DOHH2 (cell line): ENCODE measurements at regions not wholly inside any gene's neighbourhood (a gene's known extent, or its start where the extent isn't known, plus 50 kb on each side); places are given as distances from the start of the nearest gene placed in this dataset.

Experiments
- H3F3A ChIP-seq: fragments of 200-600 bp; sonication (generic), shearing (Covaris generic); 2 replicates; pipeline ENCODE4 v1.6.0; 2016; ENCODE audit warnings: antibody characterized with exemption, mild to moderate bottlenecking; ENCODE audit not compliant: control insufficient read depth, insufficient read depth
- H3K27ac ChIP-seq: fragments of 200-600 bp; sonication (generic); 2 replicates; pipeline ENCODE4 v1.5.1; 2014; ENCODE audit warnings: low read depth, mild to moderate bottlenecking, low read length, moderate library complexity
- H3K27me3 ChIP-seq: fragments of 200-600 bp; sonication (generic); 2 replicates; pipeline ENCODE4 v1.6.1; 2014; ENCODE audit warnings: mild to moderate bottlenecking, low read length, mixed read lengths; ENCODE audit not compliant: control insufficient read depth
- H3K36me3 ChIP-seq: fragments of 200-600 bp; sonication (generic); 2 replicates; pipeline ENCODE4 v1.6.1; 2014; ENCODE audit warnings: mild to moderate bottlenecking, low read length, moderate library complexity, mixed read lengths; ENCODE audit not compliant: control insufficient read depth
- H3K4me1 ChIP-seq: fragments of 200-600 bp; sonication (generic); 2 replicates; pipeline ENCODE4 v1.6.1; 2014; ENCODE audit warnings: mild to moderate bottlenecking, low read length, mixed read lengths; ENCODE audit not compliant: control insufficient read depth
- H3K4me2 ChIP-seq: fragments of 200-600 bp; sonication (generic); 2 replicates; pipeline ENCODE4 v1.6.0; 2014; ENCODE audit warnings: mild to moderate bottlenecking, low read length, moderate library complexity
- H3K4me3 ChIP-seq: fragments of 200-600 bp; sonication (generic); 2 replicates; pipeline ENCODE4 v1.5.1; 2014; ENCODE audit warnings: mild to moderate bottlenecking, low read length, mixed read lengths
- H3K79me2 ChIP-seq: fragments of 200-600 bp; sonication (generic); 2 replicates; pipeline ENCODE4 v1.6.1; 2014; ENCODE audit warnings: mild to moderate bottlenecking, low read length, mixed read lengths; ENCODE audit not compliant: control insufficient read depth
- H3K9me2 ChIP-seq: fragments of 200-600 bp; sonication (generic); replicated peaks from 2 replicates; pipeline ENCODE4 v1.6.1; 2014; ENCODE audit warnings: mild to moderate bottlenecking, low read length, mixed read lengths; ENCODE audit not compliant: control insufficient read depth
- H3K9me3 ChIP-seq: fragments of 200-600 bp; sonication (generic); 2 replicates; pipeline ENCODE4 v1.6.1; 2014; ENCODE audit warnings: antibody characterized with exemption, low read length, mixed read lengths; ENCODE audit not compliant: control insufficient read depth, insufficient read depth
- H4K20me1 ChIP-seq: fragments of 200-600 bp; sonication (generic); 2 replicates; pipeline ENCODE4 v1.6.0; 2014; ENCODE audit warnings: low read depth, mild to moderate bottlenecking, antibody characterized with exemption, low read length, moderate library complexity; ENCODE audit not compliant: control insufficient read depth, insufficient read depth
- EZH2phosphoT487 ChIP-seq: fragments of 200-600 bp; sonication (generic); IDR thresholded peaks from 2 replicates; pipeline ENCODE4 v1.6.1; 2017; ENCODE audit warnings: borderline replicate concordance, mild to moderate bottlenecking, antibody characterized with exemption, low read length, moderate library complexity, mixed read lengths
- TF ChIP-seq, protein P1 (sequence below): fragments of 200-600 bp; sonication (generic); IDR thresholded peaks from one replicate; pipeline ENCODE4 v1.5.1; 2014; ENCODE audit warnings: antibody characterized with exemption, mild to moderate bottlenecking, low read depth, low read length; ENCODE audit not compliant: poor library complexity, severe bottlenecking

DNA sequence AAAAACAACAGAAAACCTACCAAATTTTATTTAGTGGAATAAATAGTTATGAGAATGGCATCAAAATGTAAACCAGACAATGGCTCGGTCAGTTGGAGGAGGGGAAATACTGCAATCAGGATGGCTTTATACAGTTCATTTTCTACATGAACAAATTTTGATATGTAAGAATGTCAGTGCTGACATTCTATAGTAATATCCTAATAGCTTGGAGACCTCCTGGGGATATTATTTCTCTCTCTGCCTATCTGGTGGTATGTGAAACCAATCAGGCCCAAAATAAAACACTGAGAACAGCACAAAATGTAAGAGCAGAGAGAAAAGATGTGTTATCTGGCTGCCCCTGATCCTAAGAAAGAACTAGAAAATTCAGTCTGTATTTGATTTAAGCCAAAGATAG lies 327.7 kb downstream of the UBE3D start:
- H3K4me2 ChIP-seq: no peak overlapping the region
- H3K79me2 ChIP-seq: no peaks in the 10 kb centered on the region
- no peak for TF ChIP-seq EZH2phosphoT487
- TF ChIP-seq, protein P1, sequence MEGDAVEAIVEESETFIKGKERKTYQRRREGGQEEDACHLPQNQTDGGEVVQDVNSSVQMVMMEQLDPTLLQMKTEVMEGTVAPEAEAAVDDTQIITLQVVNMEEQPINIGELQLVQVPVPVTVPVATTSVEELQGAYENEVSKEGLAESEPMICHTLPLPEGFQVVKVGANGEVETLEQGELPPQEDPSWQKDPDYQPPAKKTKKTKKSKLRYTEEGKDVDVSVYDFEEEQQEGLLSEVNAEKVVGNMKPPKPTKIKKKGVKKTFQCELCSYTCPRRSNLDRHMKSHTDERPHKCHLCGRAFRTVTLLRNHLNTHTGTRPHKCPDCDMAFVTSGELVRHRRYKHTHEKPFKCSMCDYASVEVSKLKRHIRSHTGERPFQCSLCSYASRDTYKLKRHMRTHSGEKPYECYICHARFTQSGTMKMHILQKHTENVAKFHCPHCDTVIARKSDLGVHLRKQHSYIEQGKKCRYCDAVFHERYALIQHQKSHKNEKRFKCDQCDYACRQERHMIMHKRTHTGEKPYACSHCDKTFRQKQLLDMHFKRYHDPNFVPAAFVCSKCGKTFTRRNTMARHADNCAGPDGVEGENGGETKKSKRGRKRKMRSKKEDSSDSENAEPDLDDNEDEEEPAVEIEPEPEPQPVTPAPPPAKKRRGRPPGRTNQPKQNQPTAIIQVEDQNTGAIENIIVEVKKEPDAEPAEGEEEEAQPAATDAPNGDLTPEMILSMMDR: no peak
- H3K9me3 ChIP-seq: no peaks in the 10 kb centered on the region
- no peak overlapping the region for H3K4me3 ChIP-seq
- no peaks in the 10 kb centered on the region for H3F3A ChIP-seq
- H4K20me1 ChIP-seq: no peaks in the 10 kb centered on the region
- no peak overlapping the region for H3K27ac ChIP-seq
- no peaks in the 10 kb centered on the region for H3K4me1 ChIP-seq
- peaks cover 5% of the 10 kb centered on the region; the same call in 1 of the 2 replicates for H3K27me3 ChIP-seq
- no peaks in the 10 kb centered on the region for H3K9me2 ChIP-seq
- H3K36me3 ChIP-seq: no peaks in the 10 kb centered on the region

DNA sequence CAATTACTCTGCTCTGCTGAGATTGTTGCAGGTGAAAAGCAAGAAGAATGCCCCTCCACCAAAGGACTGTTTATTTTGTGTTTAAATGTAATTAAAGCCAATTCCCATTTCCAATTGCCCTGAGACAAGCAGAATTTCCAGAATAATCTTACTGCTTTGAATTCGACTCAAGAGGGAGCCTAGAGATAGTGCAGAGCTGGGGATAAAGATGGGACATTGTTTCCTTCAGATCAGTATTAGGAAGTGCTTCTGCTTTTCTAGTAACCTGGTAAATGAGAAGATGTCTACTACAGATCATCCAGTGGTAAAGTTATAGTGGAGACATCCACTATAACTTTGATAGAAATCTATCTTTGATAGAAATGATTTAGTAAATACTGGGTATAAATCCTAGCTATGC lies 326.9 kb downstream of the UBE3D start:
- H3K4me1 ChIP-seq: no peaks in the 10 kb centered on the region
- H3K36me3 ChIP-seq: no peaks in the 10 kb centered on the region
- TF ChIP-seq EZH2phosphoT487: no peak
- TF ChIP-seq, protein P1: no peak
- H3K4me3 ChIP-seq: no peak overlapping the region
- no peaks in the 10 kb centered on the region for H3F3A ChIP-seq
- H3K4me2 ChIP-seq: no peak overlapping the region
- no peaks in the 10 kb centered on the region for H3K79me2 ChIP-seq
- no peaks in the 10 kb centered on the region for H4K20me1 ChIP-seq
- peaks cover 5% of the 10 kb centered on the region; the same call in 1 of the 2 replicates for H3K27me3 ChIP-seq
- H3K27ac ChIP-seq: no peak overlapping the region
- H3K9me3 ChIP-seq: no peaks in the 10 kb centered on the region
- H3K9me2 ChIP-seq: no peaks in the 10 kb centered on the region

DNA sequence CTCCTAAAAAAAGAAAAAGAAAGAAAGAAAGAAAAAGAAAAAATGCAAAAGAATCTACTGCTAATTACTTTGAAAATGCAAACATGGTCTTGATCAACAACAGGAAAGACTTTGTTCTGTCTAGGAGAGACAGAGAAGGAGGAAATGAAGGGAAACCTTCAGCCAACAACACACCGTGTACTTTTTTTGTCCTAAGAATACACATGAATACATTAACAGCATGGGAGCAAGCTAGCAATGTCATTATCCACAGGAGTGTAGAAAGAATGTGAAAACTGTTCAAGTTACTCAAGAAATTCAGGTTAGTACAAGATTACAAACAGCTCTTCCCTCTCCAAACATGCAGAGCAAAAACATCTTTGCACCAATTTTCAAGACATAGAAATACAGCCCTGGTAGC lies 326.3 kb downstream of the UBE3D start:
- Histone ChIP-seq H3K27ac (no peak overlapping the region), H3K4me1 (no peaks in the 10 kb centered on the region), H3K36me3 (no peaks in the 10 kb centered on the region), H3K4me3 (no peak overlapping the region), H3K27me3 (peaks cover 5% of the 10 kb centered on the region; the same call in 1 of the 2 replicates), H4K20me1 (no peaks in the 10 kb centered on the region), H3K9me2 (no peaks in the 10 kb centered on the region), H3K79me2 (no peaks in the 10 kb centered on the region), H3K9me3 (no peaks in the 10 kb centered on the region), H3K4me2 (no peak overlapping the region), H3F3A (no peaks in the 10 kb centered on the region)
- TF ChIP-seq, protein P1: no peak
- no peak for TF ChIP-seq EZH2phosphoT487
